AG10803 (cell line): ENCODE measurements at regions not wholly inside any gene's neighbourhood (a gene's known extent, or its start where the extent isn't known, plus 50 kb on each side); places are given as distances from the start of the nearest gene placed in this dataset.

Experiments used
- DNase-seq: peaks from one replicate; pipeline ENCODE4 v3.0.0; 2010; ENCODE audit warnings: low read depth
- H3K4me3 ChIP-seq: 2 replicates; pipeline ENCODE4 v1.5.1; 2011; ENCODE audit warnings: mild to moderate bottlenecking, low read length, control low read depth
- TF ChIP-seq, protein P1 (sequence below): conservative IDR thresholded peaks from 2 replicates; pipeline ENCODE4 v1.5.1; 2011; ENCODE audit warnings: mild to moderate bottlenecking, low read length, control low read depth, inconsistent platforms

DNA sequence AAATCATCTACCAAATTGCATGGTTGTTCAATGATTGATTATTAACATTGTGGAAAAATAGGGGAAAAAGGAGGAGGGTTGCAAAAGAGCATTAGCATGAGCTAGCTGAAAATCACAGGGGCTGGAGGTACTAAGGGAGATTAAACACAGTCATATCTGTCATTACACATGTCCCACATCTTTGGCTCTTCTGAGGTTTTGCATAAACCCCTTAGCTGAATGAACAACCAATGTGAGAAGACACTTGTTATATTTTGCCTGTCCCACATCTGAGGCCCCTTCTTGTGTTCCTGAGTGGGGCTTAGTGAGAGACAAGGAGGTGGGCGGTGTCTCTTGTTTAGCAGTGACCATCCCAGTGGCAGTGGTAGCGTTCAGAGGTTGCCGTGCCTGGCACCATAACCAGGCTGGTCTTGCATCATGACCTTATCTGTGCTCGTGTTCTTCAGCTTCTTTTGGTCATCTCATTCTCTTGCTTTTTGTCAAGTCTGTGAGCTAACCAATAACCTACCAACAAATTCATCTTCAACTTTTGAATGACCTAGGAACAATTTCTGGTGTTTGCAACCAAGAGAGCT lies 95.6 kb downstream of the MID1IP1 start:
- no peak for DNase-seq
- TF ChIP-seq, protein P1, sequence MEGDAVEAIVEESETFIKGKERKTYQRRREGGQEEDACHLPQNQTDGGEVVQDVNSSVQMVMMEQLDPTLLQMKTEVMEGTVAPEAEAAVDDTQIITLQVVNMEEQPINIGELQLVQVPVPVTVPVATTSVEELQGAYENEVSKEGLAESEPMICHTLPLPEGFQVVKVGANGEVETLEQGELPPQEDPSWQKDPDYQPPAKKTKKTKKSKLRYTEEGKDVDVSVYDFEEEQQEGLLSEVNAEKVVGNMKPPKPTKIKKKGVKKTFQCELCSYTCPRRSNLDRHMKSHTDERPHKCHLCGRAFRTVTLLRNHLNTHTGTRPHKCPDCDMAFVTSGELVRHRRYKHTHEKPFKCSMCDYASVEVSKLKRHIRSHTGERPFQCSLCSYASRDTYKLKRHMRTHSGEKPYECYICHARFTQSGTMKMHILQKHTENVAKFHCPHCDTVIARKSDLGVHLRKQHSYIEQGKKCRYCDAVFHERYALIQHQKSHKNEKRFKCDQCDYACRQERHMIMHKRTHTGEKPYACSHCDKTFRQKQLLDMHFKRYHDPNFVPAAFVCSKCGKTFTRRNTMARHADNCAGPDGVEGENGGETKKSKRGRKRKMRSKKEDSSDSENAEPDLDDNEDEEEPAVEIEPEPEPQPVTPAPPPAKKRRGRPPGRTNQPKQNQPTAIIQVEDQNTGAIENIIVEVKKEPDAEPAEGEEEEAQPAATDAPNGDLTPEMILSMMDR: no peak
- no peak overlapping the region for H3K4me3 ChIP-seq

DNA sequence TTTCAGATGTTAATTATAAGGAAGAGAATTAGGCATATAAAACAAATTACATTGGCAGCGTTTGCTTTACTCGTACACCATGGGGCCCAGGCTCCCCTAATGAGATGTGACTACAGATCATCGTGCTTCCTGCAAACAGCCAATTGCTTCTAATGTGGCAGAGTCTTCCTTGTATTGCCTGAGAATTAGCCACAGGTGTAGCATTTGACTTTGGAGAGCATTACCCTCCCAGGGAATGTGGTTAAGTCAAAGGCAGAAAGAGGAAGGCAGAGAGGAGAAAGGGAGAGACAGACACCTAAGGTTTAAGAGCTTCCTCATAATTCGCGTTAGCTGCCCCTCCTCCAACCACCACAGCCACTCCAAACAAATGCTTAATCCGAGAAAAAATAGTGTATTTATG lies 97.0 kb downstream of the MID1IP1 start:
- no peak overlapping the region for H3K4me3 ChIP-seq
- no peak for DNase-seq
- TF ChIP-seq, protein P1: no peak

DNA sequence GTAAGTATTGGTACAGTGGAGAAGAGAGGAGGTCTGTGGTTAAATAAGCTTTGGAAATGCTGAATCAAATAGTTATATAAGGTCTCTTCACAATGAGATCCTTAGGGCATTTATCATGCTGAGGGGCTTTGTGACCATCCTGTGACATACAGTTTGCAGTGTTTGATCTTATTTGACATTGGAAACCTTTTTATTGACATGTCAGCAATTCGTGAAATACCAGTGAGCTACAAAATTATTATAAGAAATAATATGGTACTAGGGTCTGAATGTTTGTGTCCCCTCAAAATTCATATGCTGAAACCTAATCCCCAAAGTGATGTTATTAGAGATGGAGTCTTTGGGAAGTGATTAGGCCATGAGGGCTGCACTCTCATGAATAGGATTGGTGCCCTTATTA lies 98.4 kb downstream of the MID1IP1 start:
- H3K4me3 ChIP-seq: no peak overlapping the region
- TF ChIP-seq, protein P1: no peak
- no peak for DNase-seq

DNA sequence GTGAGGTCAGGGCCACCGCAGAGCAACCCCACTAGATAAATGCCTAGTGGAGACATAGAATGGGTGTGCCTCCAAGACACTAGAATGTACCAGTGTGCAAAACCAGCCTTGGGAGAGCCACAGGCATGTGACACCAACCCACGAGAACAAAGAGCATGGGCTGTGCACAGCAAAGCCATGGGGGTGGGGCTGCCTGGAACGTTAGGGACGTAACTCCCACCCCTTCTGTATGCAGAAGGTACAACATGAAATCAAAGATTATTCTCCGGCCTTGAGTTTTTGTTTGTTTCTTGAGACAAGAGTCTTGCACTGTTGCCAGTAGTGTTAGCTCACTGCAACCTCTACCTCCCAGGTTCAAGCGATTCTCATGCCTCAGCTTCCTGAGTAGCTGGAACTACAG lies 99.5 kb downstream of the MID1IP1 start:
- H3K4me3 ChIP-seq: no peak overlapping the region
- TF ChIP-seq, protein P1: no peak
- no peak for DNase-seq

DNA sequence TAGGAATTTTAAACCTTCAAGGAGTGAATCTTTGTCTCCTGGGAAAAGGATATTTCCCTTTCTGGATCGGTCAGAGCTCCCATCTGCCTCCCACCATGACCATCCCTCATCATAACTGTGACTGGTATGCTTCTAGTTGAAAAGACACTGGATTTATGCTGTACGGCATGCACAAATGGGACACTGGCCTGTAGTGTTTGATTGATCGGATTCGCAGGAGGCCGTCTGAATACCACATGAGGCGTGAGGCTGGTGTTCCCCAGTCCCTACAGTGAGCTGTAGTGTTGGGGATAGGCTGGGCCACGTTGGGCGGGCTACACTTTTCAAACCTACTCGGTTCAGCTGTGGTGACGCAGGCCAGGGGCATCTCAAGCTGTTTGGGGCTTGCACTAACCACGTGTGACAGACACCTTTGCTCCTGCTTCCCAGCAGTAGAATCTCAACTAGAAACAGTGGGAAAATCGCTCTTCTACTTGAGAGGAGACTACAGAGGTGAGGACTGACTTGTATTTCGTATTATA lies 101.8 kb downstream of the MID1IP1 start:
- DNase-seq: no peak
- H3K4me3 ChIP-seq: no peak overlapping the region
- TF ChIP-seq, protein P1: no peak

DNA sequence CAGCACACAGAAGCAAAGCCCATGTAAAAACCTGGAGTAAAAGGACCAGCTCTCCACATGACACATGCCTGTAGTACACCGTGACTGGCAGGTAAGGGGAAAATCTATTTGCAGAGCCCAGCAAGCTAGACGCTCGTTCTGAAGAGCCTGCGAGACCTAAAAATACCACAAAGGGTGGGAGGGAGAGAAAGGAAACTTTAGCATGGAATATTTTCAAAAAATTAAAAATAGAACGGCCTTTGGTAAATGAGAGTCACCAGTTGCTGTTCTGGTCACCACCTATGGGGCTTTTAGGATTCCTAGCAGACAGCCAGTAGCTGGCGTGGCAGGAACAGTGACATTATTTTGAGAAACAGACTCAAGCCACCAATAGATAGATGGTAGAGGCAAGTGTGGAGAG lies 115.5 kb downstream of the MID1IP1 start:
- no peak for DNase-seq
- TF ChIP-seq, protein P1: no peak
- H3K4me3 ChIP-seq: no peak overlapping the region

DNA sequence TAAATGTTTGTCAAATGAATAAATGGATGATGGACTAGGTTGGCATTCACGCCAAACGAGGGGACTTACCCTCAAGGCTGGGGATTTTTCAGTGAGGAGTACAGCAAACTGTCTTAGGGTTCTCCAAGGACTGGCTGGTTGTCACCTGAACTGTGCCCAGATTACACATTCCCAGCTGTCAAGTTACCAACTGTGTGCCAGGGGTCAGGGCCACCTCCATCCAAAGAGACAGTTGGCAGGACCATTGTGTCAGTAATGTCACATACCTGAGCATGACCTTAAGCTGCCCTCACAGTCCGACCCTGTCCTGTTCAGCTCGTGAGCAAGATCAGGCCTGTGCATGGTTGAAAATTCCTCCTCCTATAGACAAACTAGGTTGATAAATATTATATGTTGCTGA lies 116.7 kb downstream of the MID1IP1 start:
- TF ChIP-seq, protein P1: no peak

More for the DNA sequence above, 116.7 kb downstream of the MID1IP1 start:
- H3K4me3 ChIP-seq: no peak overlapping the region
- no peak for DNase-seq
